HEK293 (cell line): ENCODE measurements at regions not wholly inside any gene's neighbourhood (a gene's known extent, or its start where the extent isn't known, plus 50 kb on each side); places are given as distances from the start of the nearest gene placed in this dataset.

Source experiments
- FEZF1 ChIP-seq: fragments of 450-650 bp; formaldehyde crosslinking; IDR thresholded peaks from 2 replicates; pipeline ENCODE4 v1.5.1; 2016; ENCODE audit warnings: missing biosample characterization, missing genetic modification characterization
- KLF7 ChIP-seq: fragments of 450-650 bp; formaldehyde crosslinking; IDR thresholded peaks from 2 replicates; pipeline ENCODE4 v1.5.1; 2016; ENCODE audit warnings: missing biosample characterization, missing genetic modification characterization, borderline replicate concordance
- KLF9 ChIP-seq: fragments of 450-650 bp; formaldehyde crosslinking; IDR thresholded peaks from 2 replicates; pipeline ENCODE4 v1.5.1; 2016; ENCODE audit warnings: missing biosample characterization, missing genetic modification characterization, low read depth
- MEIS1 ChIP-seq: sonication (generic); formaldehyde crosslinking; IDR thresholded peaks from 2 replicates; pipeline ENCODE4 v1.8.1; 2022; ENCODE audit warnings: missing genetic modification reagents, mild to moderate bottlenecking, borderline replicate concordance
- PRDM2 ChIP-seq: fragments of 450-650 bp; formaldehyde crosslinking; IDR thresholded peaks from 2 replicates; pipeline ENCODE4 v1.5.1; 2016; ENCODE audit warnings: missing biosample characterization, missing genetic modification characterization, borderline replicate concordance
- SP7 ChIP-seq: fragments of 450-650 bp; formaldehyde crosslinking; IDR thresholded peaks from 2 replicates; pipeline ENCODE4 v1.5.1; 2016; ENCODE audit warnings: missing biosample characterization, missing genetic modification characterization
- ZBTB1 ChIP-seq: fragments of 450-650 bp; formaldehyde crosslinking; IDR thresholded peaks from 2 replicates; pipeline ENCODE4 v1.5.1; 2016; ENCODE audit warnings: missing biosample characterization, missing genetic modification characterization
- ZEB2 ChIP-seq: fragments of 450-650 bp; formaldehyde crosslinking; IDR thresholded peaks from 2 replicates; pipeline ENCODE4 v1.5.1; 2016; ENCODE audit warnings: missing biosample characterization, missing genetic modification characterization
- ZNF10 ChIP-seq: fragments of 450-650 bp; formaldehyde crosslinking; IDR thresholded peaks from 2 replicates; pipeline ENCODE4 v1.5.1; 2017; ENCODE audit warnings: missing biosample characterization, missing genetic modification characterization
- ZNF112 ChIP-seq: fragments of 450-650 bp; formaldehyde crosslinking; IDR thresholded peaks from 2 replicates; pipeline ENCODE4 v1.5.0; 2017; ENCODE audit warnings: missing biosample characterization, missing genetic modification characterization
- ZNF175 ChIP-seq: fragments of 450-650 bp; formaldehyde crosslinking; IDR thresholded peaks from 2 replicates; pipeline ENCODE4 v1.5.1; 2016; ENCODE audit warnings: missing biosample characterization, missing genetic modification characterization
- ZNF266 ChIP-seq: fragments of 450-650 bp; formaldehyde crosslinking; IDR thresholded peaks from 2 replicates; pipeline ENCODE4 v1.5.1; 2016; ENCODE audit warnings: missing biosample characterization, missing genetic modification characterization, low read depth
- ZNF354C ChIP-seq: fragments of 450-650 bp; formaldehyde crosslinking; IDR thresholded peaks from 2 replicates; pipeline ENCODE4 v1.5.1; 2016; ENCODE audit warnings: missing biosample characterization, missing genetic modification characterization, low read depth, borderline replicate concordance
- ZNF366 ChIP-seq: fragments of 450-650 bp; formaldehyde crosslinking; conservative IDR thresholded peaks from 2 replicates; pipeline ENCODE4 v1.5.1; 2016; ENCODE audit warnings: missing biosample characterization, missing genetic modification characterization
- ZNF391 ChIP-seq: fragments of 450-650 bp; formaldehyde crosslinking; IDR thresholded peaks from 2 replicates; pipeline ENCODE4 v1.5.1; 2016; ENCODE audit warnings: low read depth, missing biosample characterization, missing genetic modification characterization, borderline replicate concordance
- ZNF600 ChIP-seq: fragments of 450-650 bp; formaldehyde crosslinking; IDR thresholded peaks from 2 replicates; pipeline ENCODE4 v1.5.1; 2016; ENCODE audit warnings: missing biosample characterization, missing genetic modification characterization
- ZNF624 ChIP-seq: fragments of 450-650 bp; formaldehyde crosslinking; IDR thresholded peaks from 2 replicates; pipeline ENCODE4 v1.5.1; 2017; ENCODE audit warnings: missing biosample characterization, missing genetic modification characterization
- ZNF660 ChIP-seq: fragments of 450-650 bp; IDR thresholded peaks from 2 replicates; pipeline ENCODE4 v1.5.1; 2018; ENCODE audit warnings: missing biosample characterization, mild to moderate bottlenecking, missing genetic modification characterization
- TF ChIP-seq, protein P1 (sequence below): fragments of 450-650 bp; formaldehyde crosslinking; IDR thresholded peaks from 2 replicates; pipeline ENCODE4; 2016; ENCODE audit warnings: missing biosample characterization, missing genetic modification characterization
- TF ChIP-seq, protein P2 (sequence below): fragments of 450-650 bp; formaldehyde crosslinking; IDR thresholded peaks from 2 replicates; pipeline ENCODE4 v1.5.1; 2016; ENCODE audit warnings: missing biosample characterization, missing genetic modification characterization
- TF ChIP-seq, protein P3 (sequence below): fragments of 450-650 bp; formaldehyde crosslinking; IDR thresholded peaks from 2 replicates; pipeline ENCODE4 v1.5.1; 2016; ENCODE audit warnings: missing biosample characterization, missing genetic modification characterization
- TF ChIP-seq, protein P4 (sequence below): fragments of 450-650 bp; formaldehyde crosslinking; IDR thresholded peaks from 2 replicates; pipeline ENCODE4 v1.5.1; 2016; ENCODE audit warnings: missing biosample characterization, missing genetic modification characterization
- TF ChIP-seq, protein P5 (sequence below): fragments of 450-650 bp; formaldehyde crosslinking; conservative IDR thresholded peaks from 2 replicates; pipeline ENCODE4 v1.5.1; 2016; ENCODE audit warnings: low read depth, missing biosample characterization, missing genetic modification characterization

DNA sequence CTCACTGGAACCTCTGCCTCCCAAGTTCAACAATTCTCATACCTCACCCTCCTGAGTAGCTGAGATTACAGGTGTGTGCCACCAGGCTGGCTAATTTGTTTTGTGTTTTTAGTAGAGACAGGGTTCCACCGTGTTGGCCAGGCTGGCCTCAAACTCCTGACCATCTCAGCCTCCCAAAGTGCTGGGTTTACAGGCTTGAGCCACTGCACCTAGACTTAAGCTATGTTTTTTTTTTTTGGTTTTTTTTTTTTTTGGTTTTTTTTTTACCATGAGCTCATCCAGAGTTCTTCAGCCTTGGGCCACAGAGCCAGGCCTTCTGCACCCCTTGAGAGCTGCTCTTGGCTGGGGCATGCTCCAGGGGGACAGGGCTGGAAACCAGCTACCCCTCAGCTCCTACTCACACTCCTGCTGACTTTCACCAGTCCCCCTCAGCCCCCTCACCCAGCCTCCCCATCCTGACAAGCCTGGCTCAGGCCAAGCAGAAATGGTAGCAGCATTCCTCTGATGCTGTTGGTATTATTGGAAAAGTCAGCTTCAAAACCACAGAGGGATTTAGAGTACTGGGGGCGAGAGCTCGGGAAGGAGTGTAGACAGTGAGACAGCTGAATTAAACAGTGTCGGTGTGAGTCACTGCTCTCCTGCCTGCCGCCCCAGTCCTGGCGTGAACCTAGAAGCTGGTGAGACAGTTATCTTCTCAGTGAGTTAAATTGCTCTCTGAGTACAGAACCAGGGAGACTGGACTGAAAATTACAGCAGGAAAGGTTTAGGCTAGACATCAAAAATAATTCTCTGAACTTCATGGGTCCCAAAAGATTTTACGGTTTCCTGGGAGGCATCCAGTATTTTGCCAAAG, 63.7 kb downstream of the NAV1 start (continued):
- TF ChIP-seq, protein P1, sequence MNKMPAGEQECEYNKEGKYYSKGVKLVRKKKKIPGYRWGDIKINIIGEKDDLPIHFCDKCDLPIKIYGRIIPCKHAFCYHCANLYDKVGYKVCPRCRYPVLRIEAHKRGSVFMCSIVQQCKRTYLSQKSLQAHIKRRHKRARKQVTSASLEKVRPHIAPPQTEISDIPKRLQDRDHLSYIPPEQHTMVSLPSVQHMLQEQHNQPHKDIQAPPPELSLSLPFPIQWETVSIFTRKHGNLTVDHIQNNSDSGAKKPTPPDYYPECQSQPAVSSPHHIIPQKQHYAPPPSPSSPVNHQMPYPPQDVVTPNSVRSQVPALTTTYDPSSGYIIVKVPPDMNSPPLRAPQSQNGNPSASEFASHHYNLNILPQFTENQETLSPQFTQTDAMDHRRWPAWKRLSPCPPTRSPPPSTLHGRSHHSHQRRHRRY (tag by site-specific recombination): no peak
- no peak for TF ChIP-seq MEIS1 (CRISPR knock-in tag)
- 0 out of 2 replicates have a peak, but pooled peaks have one; percentile 46 for TF ChIP-seq ZNF660
- no peak for TF ChIP-seq ZNF10 (tag by site-specific recombination)
- TF ChIP-seq ZNF354C (tag by site-specific recombination): no peak
- no peak for TF ChIP-seq FEZF1 (tag by site-specific recombination)
- no peak for TF ChIP-seq PRDM2 (tag by site-specific recombination)
- TF ChIP-seq, protein P2, sequence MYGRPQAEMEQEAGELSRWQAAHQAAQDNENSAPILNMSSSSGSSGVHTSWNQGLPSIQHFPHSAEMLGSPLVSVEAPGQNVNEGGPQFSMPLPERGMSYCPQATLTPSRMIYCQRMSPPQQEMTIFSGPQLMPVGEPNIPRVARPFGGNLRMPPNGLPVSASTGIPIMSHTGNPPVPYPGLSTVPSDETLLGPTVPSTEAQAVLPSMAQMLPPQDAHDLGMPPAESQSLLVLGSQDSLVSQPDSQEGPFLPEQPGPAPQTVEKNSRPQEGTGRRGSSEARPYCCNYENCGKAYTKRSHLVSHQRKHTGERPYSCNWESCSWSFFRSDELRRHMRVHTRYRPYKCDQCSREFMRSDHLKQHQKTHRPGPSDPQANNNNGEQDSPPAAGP: no peak
- TF ChIP-seq, protein P3, sequence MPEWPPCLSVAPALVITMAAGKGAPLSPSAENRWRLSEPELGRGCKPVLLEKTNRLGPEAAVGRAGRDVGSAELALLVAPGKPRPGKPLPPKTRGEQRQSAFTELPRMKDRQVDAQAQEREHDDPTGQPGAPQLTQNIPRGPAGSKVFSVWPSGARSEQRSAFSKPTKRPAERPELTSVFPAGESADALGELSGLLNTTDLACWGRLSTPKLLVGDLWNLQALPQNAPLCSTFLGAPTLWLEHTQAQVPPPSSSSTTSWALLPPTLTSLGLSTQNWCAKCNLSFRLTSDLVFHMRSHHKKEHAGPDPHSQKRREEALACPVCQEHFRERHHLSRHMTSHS (tag by site-specific recombination): no peak
- TF ChIP-seq ZNF175 (tag by site-specific recombination): no peak
- no peak for TF ChIP-seq KLF9 (tag by site-specific recombination)
- no peak for TF ChIP-seq ZNF366
- TF ChIP-seq ZNF600 (tag by site-specific recombination): no peak; the same call in 1 of the 2 replicates
- TF ChIP-seq SP7 (tag by site-specific recombination): peak; percentile 36; the same call in 1 of the 2 replicates
- TF ChIP-seq ZBTB1: no peak
- TF ChIP-seq ZNF391 (tag by site-specific recombination): no peak
- TF ChIP-seq, protein P4, sequence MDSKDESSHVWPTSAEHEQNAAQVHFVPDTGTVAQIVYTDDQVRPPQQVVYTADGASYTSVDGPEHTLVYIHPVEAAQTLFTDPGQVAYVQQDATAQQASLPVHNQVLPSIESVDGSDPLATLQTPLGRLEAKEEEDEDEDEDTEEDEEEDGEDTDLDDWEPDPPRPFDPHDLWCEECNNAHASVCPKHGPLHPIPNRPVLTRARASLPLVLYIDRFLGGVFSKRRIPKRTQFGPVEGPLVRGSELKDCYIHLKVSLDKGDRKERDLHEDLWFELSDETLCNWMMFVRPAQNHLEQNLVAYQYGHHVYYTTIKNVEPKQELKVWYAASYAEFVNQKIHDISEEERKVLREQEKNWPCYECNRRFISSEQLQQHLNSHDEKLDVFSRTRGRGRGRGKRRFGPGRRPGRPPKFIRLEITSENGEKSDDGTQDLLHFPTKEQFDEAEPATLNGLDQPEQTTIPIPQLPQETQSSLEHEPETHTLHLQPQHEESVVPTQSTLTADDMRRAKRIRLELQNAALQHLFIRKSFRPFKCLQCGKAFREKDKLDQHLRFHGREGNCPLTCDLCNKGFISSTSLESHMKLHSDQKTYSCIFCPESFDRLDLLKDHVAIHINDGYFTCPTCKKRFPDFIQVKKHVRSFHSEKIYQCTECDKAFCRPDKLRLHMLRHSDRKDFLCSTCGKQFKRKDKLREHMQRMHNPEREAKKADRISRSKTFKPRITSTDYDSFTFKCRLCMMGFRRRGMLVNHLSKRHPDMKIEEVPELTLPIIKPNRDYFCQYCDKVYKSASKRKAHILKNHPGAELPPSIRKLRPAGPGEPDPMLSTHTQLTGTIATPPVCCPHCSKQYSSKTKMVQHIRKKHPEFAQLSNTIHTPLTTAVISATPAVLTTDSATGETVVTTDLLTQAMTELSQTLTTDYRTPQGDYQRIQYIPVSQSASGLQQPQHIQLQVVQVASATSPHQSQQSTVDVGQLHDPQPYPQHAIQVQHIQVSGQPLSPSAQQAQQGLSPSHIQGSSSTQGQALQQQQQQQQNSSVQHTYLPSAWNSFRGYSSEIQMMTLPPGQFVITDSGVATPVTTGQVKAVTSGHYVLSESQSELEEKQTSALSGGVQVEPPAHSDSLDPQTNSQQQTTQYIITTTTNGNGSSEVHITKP: peak; percentile 11; the same call in 1 of the 2 replicates
- TF ChIP-seq, protein P5, sequence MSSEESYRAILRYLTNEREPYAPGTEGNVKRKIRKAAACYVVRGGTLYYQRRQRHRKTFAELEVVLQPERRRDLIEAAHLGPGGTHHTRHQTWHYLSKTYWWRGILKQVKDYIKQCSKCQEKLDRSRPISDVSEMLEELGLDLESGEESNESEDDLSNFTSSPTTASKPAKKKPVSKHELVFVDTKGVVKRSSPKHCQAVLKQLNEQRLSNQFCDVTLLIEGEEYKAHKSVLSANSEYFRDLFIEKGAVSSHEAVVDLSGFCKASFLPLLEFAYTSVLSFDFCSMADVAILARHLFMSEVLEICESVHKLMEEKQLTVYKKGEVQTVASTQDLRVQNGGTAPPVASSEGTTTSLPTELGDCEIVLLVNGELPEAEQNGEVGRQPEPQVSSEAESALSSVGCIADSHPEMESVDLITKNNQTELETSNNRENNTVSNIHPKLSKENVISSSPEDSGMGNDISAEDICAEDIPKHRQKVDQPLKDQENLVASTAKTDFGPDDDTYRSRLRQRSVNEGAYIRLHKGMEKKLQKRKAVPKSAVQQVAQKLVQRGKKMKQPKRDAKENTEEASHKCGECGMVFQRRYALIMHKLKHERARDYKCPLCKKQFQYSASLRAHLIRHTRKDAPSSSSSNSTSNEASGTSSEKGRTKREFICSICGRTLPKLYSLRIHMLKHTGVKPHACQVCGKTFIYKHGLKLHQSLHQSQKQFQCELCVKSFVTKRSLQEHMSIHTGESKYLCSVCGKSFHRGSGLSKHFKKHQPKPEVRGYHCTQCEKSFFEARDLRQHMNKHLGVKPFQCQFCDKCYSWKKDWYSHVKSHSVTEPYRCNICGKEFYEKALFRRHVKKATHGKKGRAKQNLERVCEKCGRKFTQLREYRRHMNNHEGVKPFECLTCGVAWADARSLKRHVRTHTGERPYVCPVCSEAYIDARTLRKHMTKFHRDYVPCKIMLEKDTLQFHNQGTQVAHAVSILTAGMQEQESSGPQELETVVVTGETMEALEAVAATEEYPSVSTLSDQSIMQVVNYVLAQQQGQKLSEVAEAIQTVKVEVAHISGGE (tag by site-specific recombination): no peak
- no peak for TF ChIP-seq ZNF112
- no peak for TF ChIP-seq ZNF266 (tag by site-specific recombination)
- no peak for TF ChIP-seq ZEB2 (tag by site-specific recombination)
- TF ChIP-seq ZNF624 (tag by site-specific recombination): no peak
- no peak for TF ChIP-seq KLF7 (tag by site-specific recombination)
